Astrocyte (in vitro differentiated cells and primary cell): ENCODE measurements at regions not wholly inside any gene's neighbourhood (a gene's known extent, or its start where the extent isn't known, plus 50 kb on each side); places are given as distances from the start of the nearest gene placed in this dataset.

Experiments
- DNase-seq: peaks from one replicate; pipeline ENCODE4 v3.0.0-alpha.2; 2010; ENCODE audit warnings: low read depth
- FAIRE-seq: peaks from 2 replicates; lab custom pipeline; 2011; peaks lifted over from hg19 to GRCh38; lab: Jason Lieb, UNC
- H2AFZ ChIP-seq: 2 replicates; pipeline ENCODE4 v1.6.0; 2012; ENCODE audit warnings: low read depth, low read length, inconsistent platforms
- H3K27ac ChIP-seq: 2 replicates; pipeline ENCODE4 v1.5.1; 2011; ENCODE audit warnings: low read depth, low read length, inconsistent platforms
- H3K27me3 ChIP-seq: 2 replicates; pipeline ENCODE4 v1.6.0; 2011; ENCODE audit warnings: low read length, inconsistent platforms; ENCODE audit not compliant: insufficient read depth
- H3K36me3 ChIP-seq: 2 replicates; pipeline ENCODE4 v1.5.1; 2011; ENCODE audit warnings: low read length, inconsistent platforms; ENCODE audit not compliant: insufficient read depth
- H3K4me1 ChIP-seq: 2 replicates; pipeline ENCODE4 v1.5.1; 2011; ENCODE audit warnings: low read length, inconsistent platforms; ENCODE audit not compliant: insufficient read depth
- H3K4me2 ChIP-seq: 2 replicates; pipeline ENCODE4 v1.6.0; 2012; ENCODE audit warnings: low read length, inconsistent platforms
- H3K4me3 ChIP-seq: 2 replicates; pipeline ENCODE4 v1.5.1; 2011; ENCODE audit warnings: low read depth, mild to moderate bottlenecking, low read length, inconsistent platforms; ENCODE audit not compliant: insufficient read depth
- H3K79me2 ChIP-seq: 2 replicates; pipeline ENCODE4 v1.6.0; 2012; ENCODE audit warnings: mild to moderate bottlenecking, low read length, inconsistent platforms; ENCODE audit not compliant: insufficient read depth
- H3K9ac ChIP-seq: 2 replicates; pipeline ENCODE4 v1.6.0; 2012; ENCODE audit warnings: mild to moderate bottlenecking, low read length, inconsistent platforms
- H3K9me3 ChIP-seq: 2 replicates; pipeline ENCODE4 v1.5.1; 2012; ENCODE audit warnings: low read depth, mild to moderate bottlenecking, low read length, inconsistent platforms; ENCODE audit not compliant: insufficient read depth
- H4K20me1 ChIP-seq: 2 replicates; pipeline ENCODE4 v1.6.0; 2012; ENCODE audit warnings: low read length, inconsistent platforms; ENCODE audit not compliant: insufficient read depth
- H3K27ac Mint-ChIP-seq: one replicate; pipeline ENCODE4 v1.8.0; 2021; ENCODE audit warnings: mild to moderate bottlenecking, mixed read lengths; ENCODE audit not compliant: unreplicated experiment
- H3K27me3 Mint-ChIP-seq: one replicate; pipeline ENCODE4 v1.8.0; 2021; ENCODE audit warnings: low read depth, mixed read lengths; ENCODE audit not compliant: unreplicated experiment
- H3K36me3 Mint-ChIP-seq: one replicate; pipeline ENCODE4 v1.8.0; 2021; ENCODE audit warnings: low read depth, mixed read lengths; ENCODE audit not compliant: unreplicated experiment
- H3K4me1 Mint-ChIP-seq: one replicate; pipeline ENCODE4 v1.8.0; 2021; ENCODE audit warnings: low read depth, mixed read lengths; ENCODE audit not compliant: unreplicated experiment
- H3K4me3 Mint-ChIP-seq: one replicate; pipeline ENCODE4 v1.8.0; 2021; ENCODE audit warnings: mild to moderate bottlenecking, moderate library complexity, mixed read lengths; ENCODE audit not compliant: unreplicated experiment
- H3K9me3 Mint-ChIP-seq: one replicate; pipeline ENCODE4 v1.8.0; 2021; ENCODE audit warnings: mild to moderate bottlenecking, mixed read lengths; ENCODE audit not compliant: unreplicated experiment
- CTCF ChIP-seq: IDR thresholded peaks from 2 replicates; pipeline ENCODE4 v1.5.1; 2011; ENCODE audit warnings: low read depth, mild to moderate bottlenecking, inconsistent platforms, low read length, moderate library complexity; ENCODE audit not compliant: insufficient read depth
- EZH2 ChIP-seq: IDR thresholded peaks from 2 replicates; pipeline ENCODE4 v1.6.1; 2012; ENCODE audit warnings: mild to moderate bottlenecking, low read length, inconsistent platforms; ENCODE audit not compliant: insufficient read depth

GRCh38 chr15:38201714-38202113 is 50.9 kb upstream of the SPRED1 start:
- Histone ChIP-seq H3K4me3 (no peak overlapping the region), H3K27me3 (no peaks in the 10 kb centered on the region), H3K4me1 (no peaks in the 10 kb centered on the region), H3K27ac (no peak overlapping the region), H3K9ac (no peak overlapping the region), H4K20me1 (no peaks in the 10 kb centered on the region), H3K4me2 (no peak overlapping the region), H3K9me3 (no peaks in the 10 kb centered on the region), H3K79me2 (no peaks in the 10 kb centered on the region), H2AFZ (no peak overlapping the region), H3K36me3 (no peaks in the 10 kb centered on the region)
- Mint-ChIP-seq H3K36me3 (no peaks in the 10 kb centered on the region), H3K4me1 (peaks cover 4% of the 10 kb centered on the region), H3K4me3 (no peak overlapping the region), H3K27ac (no peak overlapping the region), H3K9me3 (no peaks in the 10 kb centered on the region), H3K27me3 (no peaks in the 10 kb centered on the region)
- DNase-seq = no peak
- FAIRE-seq = no peak
- TF ChIP-seq CTCF (no peak), EZH2 (no peak)

GRCh38 chr15:38202361-38202760 is 50.3 kb upstream of the SPRED1 start:
- no peaks in the 10 kb centered on the region for H4K20me1 ChIP-seq
- no peaks in the 10 kb centered on the region for H3K27me3 ChIP-seq
- H3K9me3 Mint-ChIP-seq = no peaks in the 10 kb centered on the region
- no peaks in the 10 kb centered on the region for H3K9me3 ChIP-seq
- no peaks in the 10 kb centered on the region for H3K27me3 Mint-ChIP-seq
- H3K4me1 Mint-ChIP-seq = peaks cover 9% of the 10 kb centered on the region
- no peaks in the 10 kb centered on the region for H3K79me2 ChIP-seq
- no peaks in the 10 kb centered on the region for H3K4me1 ChIP-seq
- H3K36me3 Mint-ChIP-seq = no peaks in the 10 kb centered on the region
- no peak for DNase-seq
- H3K4me3 Mint-ChIP-seq = no peak overlapping the region
- H3K9ac ChIP-seq = no peak overlapping the region
- no peak overlapping the region for H3K27ac ChIP-seq
- no peaks in the 10 kb centered on the region for H3K36me3 ChIP-seq
- H3K27ac Mint-ChIP-seq = no peak overlapping the region
- TF ChIP-seq EZH2 (no peak), CTCF (no peak)
- H3K4me3 ChIP-seq = no peak overlapping the region
- no peak overlapping the region for H2AFZ ChIP-seq
- no peak overlapping the region for H3K4me2 ChIP-seq
- FAIRE-seq = no peak
